ENCODE measurements at regions not wholly inside any gene's neighbourhood (a gene's known extent, or its start where the extent isn't known, plus 50 kb on each side); places are given as distances from the start of the nearest gene placed in this dataset.

GRCh38 chr2:64289251-64289650 lies 145.0 kb upstream of the PELI1 start:
- Histone ChIP-seq H3K79me2 (no peaks in the 10 kb centered on the region), H3K4me3 (ENCODE audit: low read depth, low read length) (no peak overlapping the region), H3K27me3 (ENCODE audit: control insufficient read depth, insufficient read depth, low read length) (no peaks in the 10 kb centered on the region), H2AFZ (no peak overlapping the region), H3K4me1 (no peaks in the 10 kb centered on the region), H3K36me3 (ENCODE audit: control insufficient read depth, insufficient read depth, low read length) (no peaks in the 10 kb centered on the region), H3K4me2 (ENCODE audit: low read length) (no peak overlapping the region), H3K9me3 (ENCODE audit: control insufficient read depth, low read length) (no peaks in the 10 kb centered on the region), H3K27ac (no peak overlapping the region), H3K9ac (no peak overlapping the region)
- TF ChIP-seq CTCF (IDR thresholded peaks at IDR 0.05), result no peak

- H3K4me1 ChIP-seq, result no peaks in the 10 kb centered on the region
- H3K4me2 ChIP-seq (ENCODE audit: low read length), result no peak overlapping the region
- H3K9ac ChIP-seq, result no peak overlapping the region
- H3K36me3 ChIP-seq (ENCODE audit: control insufficient read depth, insufficient read depth, low read length), result no peaks in the 10 kb centered on the region
- no peak for TF ChIP-seq CTCF (IDR thresholded peaks at IDR 0.05)
- no peaks in the 10 kb centered on the region for H3K9me3 ChIP-seq (ENCODE audit: control insufficient read depth, low read length)
- H3K27me3 ChIP-seq (ENCODE audit: control insufficient read depth, insufficient read depth, low read length), result no peaks in the 10 kb centered on the region
- H3K4me3 ChIP-seq (ENCODE audit: low read depth, low read length), result no peak overlapping the region
- no peaks in the 10 kb centered on the region for H3K79me2 ChIP-seq
- no peak overlapping the region for H2AFZ ChIP-seq
- H3K27ac ChIP-seq, result no peak overlapping the region
Observed at GRCh38 chr2:64289737-64290136, 145.5 kb upstream of the PELI1 start.

- no peaks in the 10 kb centered on the region for H3K79me2 ChIP-seq
- H3K4me2 ChIP-seq (ENCODE audit: low read length), result no peak overlapping the region
- H3K27me3 ChIP-seq (ENCODE audit: control insufficient read depth, insufficient read depth, low read length), result no peaks in the 10 kb centered on the region
- no peak overlapping the region for H3K4me3 ChIP-seq (ENCODE audit: low read depth, low read length)
- H3K27ac ChIP-seq, result no peak overlapping the region
- no peaks in the 10 kb centered on the region for H3K4me1 ChIP-seq
- H3K9me3 ChIP-seq (ENCODE audit: control insufficient read depth, low read length), result no peaks in the 10 kb centered on the region
- H3K36me3 ChIP-seq (ENCODE audit: control insufficient read depth, insufficient read depth, low read length), result no peaks in the 10 kb centered on the region
- no peak overlapping the region for H2AFZ ChIP-seq
- H3K9ac ChIP-seq, result no peak overlapping the region
- no peak for TF ChIP-seq CTCF (IDR thresholded peaks at IDR 0.05)
Observed at GRCh38 chr2:64291181-64291580, 147.0 kb upstream of the PELI1 start.

- Histone ChIP-seq H3K27ac (no peak overlapping the region), H3K4me1 (no peaks in the 10 kb centered on the region), H3K4me2 (ENCODE audit: low read length) (no peak overlapping the region), H3K27me3 (ENCODE audit: control insufficient read depth, insufficient read depth, low read length) (no peaks in the 10 kb centered on the region), H2AFZ (no peak overlapping the region), H3K4me3 (ENCODE audit: low read depth, low read length) (no peak overlapping the region), H3K79me2 (no peaks in the 10 kb centered on the region), H3K9me3 (ENCODE audit: control insufficient read depth, low read length) (no peaks in the 10 kb centered on the region), H3K9ac (no peak overlapping the region), H3K36me3 (ENCODE audit: control insufficient read depth, insufficient read depth, low read length) (no peaks in the 10 kb centered on the region)
- TF ChIP-seq CTCF (IDR thresholded peaks at IDR 0.05), result no peak
Observed at GRCh38 chr2:64295326-64296139, 151.3 kb upstream of the PELI1 start.

- Histone ChIP-seq H3K4me1 (no peaks in the 10 kb centered on the region), H3K4me3 (ENCODE audit: low read depth, low read length) (no peak overlapping the region), H2AFZ (no peak overlapping the region), H3K36me3 (ENCODE audit: control insufficient read depth, insufficient read depth, low read length) (no peaks in the 10 kb centered on the region), H3K79me2 (no peaks in the 10 kb centered on the region), H3K4me2 (ENCODE audit: low read length) (no peak overlapping the region), H3K27me3 (ENCODE audit: control insufficient read depth, insufficient read depth, low read length) (no peaks in the 10 kb centered on the region), H3K9ac (no peak overlapping the region), H3K27ac (no peak overlapping the region), H3K9me3 (ENCODE audit: control insufficient read depth, low read length) (no peaks in the 10 kb centered on the region)
- TF ChIP-seq CTCF (IDR thresholded peaks at IDR 0.05), result no peak
Observed at GRCh38 chr2:64296140-64296480, 151.9 kb upstream of the PELI1 start.
